LHCN-M2 (cell line): ENCODE measurements at regions not wholly inside any gene's neighbourhood (a gene's known extent, or its start where the extent isn't known, plus 50 kb on each side); places are given as distances from the start of the nearest gene placed in this dataset.
"Not testable (repeated sequence)": the region's sequence is repeated elsewhere in the genome, so short reads cannot be mapped to it uniquely, and the experiment has no call there.

Source experiments
- DNase-seq: peaks from one replicate; pipeline ENCODE4 v3.0.0-alpha.2; 2012; ENCODE audit warnings: low read depth

DNA sequence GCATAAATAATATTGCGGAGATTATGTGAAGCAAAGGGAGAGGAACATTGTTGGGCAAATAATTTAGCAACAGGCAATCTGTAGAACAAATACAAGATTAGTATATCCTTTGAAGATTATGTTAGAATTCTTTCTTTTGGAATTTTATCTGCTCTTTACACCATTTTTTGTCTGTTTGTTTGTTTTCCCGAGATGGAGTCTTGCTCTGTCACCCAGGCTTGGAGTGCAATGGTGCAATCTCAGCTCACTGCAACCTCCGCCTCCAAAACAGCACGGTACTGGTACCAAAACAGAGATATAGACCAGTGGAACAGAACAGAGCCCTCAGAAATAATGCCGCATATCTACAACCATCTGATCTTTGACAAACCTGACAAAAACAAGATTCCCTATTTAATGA lies 250.3 kb downstream of the FSIP2 start:
- not testable (repeated sequence) for DNase-seq

GRCh38 chr2:185990861-185991525 lies 252.4 kb downstream of the FSIP2 start:
- DNase-seq, result no peak

DNA sequence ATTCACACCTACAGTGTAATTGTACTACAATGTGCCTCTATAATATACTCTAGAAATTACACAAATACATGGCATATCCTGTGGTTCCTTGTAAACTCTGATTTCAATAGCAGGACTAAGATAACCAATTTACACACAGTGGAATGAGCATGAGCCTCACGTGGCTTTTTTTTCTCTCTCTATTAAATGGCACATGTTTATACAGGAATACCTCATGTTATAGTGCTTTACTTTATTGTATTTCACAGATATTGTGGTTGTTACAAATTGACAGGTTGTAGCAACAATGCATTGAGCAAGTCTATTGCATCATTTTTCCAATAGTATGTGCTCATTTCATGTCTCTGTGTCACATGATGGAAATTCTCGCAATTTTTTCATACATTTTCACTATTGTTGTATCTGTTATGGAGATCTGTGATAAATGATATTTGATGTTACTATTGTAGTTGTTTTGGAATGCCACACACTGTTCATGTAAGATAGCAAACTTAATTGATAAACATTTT lies 260.0 kb downstream of the FSIP2 start:
- no peak for DNase-seq

DNA sequence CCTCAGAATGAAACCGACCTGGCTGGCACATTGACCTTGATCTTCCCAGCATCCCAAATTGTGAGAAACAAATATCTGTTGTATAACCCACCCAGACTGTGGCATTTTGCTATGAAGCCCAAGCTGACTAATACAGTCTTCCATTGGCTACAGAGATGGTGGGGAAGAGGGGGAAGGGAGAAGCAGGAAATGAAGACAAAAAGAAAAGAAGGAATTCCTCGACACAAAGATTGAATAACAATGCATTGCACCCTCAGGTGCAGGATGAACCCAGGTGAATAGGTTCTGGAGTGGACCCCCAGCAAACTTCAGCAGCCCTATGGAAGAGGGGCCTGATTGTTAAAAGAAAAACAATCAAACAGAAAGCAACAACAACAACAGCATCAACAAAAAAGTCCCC lies 270.7 kb downstream of the FSIP2 start:
- no peak for DNase-seq

DNA sequence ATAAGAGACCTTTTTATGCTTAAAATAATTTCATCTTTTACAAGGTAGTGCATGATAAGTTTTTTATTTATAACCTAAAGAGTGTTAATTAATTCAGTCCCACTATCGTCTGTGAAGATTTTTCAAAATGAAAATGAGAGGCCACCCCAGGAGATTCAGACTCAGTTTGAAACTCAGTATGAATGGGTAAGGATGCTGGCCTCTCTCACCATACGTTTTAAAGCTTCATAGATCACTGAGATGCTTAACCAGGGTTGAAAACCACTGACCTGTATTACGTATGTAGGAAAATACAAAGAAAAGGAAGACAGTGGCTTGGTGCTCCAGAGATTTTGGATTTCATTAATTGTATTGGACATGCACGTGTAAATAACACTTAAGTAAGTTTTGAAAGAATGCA lies 278.7 kb downstream of the FSIP2 start:
- DNase-seq, result no peak

DNA sequence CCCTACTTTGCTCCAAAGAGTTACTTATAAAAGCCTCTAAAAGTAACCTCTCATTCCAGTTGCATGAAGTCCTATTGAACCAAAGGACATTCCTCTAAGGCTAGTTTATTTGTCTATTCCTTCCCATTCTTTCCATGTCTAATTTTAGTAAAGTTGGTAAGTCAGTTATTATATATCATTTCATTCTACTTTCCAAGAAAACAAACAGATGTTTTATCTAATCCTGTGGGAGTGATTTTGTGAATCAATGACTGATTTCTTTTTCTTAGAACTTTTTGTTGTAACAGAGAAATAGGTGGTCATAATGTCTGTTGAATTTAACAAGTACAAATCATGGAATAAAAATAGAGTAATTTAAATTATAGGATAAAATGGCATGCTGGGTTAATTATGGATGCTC lies 286.3 kb downstream of the FSIP2 start:
- DNase-seq, result no peak

DNA sequence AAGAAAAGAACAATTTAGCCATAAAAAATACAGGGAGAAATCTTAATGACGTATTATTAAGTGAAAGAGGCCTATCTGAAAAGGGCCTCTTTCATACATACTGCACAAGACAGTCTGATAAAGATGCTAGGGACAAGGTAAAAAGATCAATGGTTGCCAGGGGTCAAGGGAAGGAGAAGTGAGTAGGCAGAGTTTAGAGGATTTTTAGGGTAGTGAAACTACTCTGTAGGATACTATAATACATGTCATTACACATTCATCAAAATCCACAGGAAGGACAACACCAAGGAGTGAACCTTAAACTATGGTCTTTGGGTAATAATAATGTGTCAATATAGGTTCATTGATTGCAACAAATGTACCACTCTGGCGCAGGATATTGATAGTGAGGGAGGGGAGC lies 289.3 kb downstream of the FSIP2 start:
- no peak for DNase-seq

DNA sequence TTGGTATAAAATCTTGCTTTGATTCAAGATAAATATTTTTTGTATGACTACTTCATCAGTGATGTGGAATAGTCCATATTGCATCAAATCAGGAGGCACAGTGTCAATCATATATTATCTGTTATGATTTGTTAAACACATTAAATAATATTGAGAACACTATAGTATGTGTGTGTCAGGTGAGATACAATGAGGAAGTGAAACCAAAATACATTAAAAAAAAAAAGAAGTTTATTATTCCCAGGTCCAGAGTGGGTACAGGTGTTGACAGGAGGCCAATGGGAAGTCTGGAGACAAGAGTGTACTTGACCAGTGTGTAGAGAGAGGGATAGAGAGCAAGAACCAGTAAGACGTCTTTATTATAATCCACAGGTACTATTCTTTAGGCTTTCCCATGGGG lies 292.6 kb downstream of the FSIP2 start:
- DNase-seq, result no peak

- no peak for DNase-seq
These were observed 293.6 kb downstream of the FSIP2 start for GRCh38 chr2:186032102-186032738.

DNA sequence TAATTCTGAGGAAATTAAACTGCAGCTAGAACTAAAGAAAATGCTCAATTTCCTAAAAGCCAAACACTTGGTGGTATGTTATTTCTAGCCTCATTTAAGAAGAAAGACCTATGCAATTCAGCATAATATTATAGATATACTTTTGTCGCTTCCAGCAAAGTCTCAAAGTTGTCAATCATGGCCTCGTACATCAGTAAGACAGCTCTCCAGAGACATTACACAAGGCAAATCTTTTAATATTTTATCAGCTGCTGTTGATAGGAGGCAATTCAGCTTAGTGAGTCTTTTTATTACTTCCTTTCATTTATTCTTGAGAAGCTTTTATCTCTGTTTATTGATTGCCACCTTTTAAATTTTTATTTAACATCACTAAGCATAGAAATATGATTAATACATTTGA lies 294.3 kb downstream of the FSIP2 start:
- no peak for DNase-seq

GRCh38 chr2:186033541-186033940 lies 294.9 kb downstream of the FSIP2 start:
- no peak for DNase-seq

- no peak for DNase-seq
These were observed 298.4 kb downstream of the FSIP2 start for GRCh38 chr2:186036862-186037449.

DNA sequence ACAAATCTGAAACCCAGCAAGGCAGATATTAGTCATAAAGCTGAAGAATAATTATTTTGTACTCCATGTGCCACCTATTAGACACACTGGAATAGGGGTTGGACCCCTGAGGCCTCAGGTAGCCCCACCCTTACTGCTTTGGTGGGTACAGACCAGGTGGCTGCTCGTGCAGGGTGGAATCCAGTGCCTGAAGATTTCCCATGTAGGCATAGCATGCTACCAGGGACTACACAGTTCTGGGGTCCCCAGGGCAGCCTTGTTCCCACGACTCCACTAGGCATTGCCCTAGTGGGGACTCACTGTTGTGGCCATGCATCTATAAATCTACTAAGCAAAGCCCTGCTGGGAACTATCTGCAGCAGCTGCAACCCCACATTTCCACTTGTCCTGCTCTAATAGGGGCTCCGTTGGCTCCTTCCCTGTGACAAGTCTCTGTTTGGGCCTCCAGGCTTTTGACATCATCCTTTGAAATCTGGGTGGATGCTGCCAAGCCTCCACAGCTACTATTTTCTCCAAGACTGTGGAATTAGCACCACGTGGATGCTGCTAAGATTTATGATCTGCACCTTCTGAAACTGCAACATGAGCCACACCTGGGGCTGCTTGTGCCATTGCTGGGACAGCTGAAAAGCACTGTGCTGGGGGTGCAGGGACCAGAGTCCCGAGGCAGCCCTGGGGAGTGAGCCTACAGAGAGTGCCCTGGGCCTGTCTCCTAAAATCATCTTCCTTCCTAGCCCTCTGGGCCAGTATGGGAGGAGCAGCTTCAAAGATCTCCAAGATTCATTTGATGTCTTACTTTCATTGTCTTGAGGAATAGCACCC lies 303.8 kb downstream of the FSIP2 start:
- no peak for DNase-seq

DNA sequence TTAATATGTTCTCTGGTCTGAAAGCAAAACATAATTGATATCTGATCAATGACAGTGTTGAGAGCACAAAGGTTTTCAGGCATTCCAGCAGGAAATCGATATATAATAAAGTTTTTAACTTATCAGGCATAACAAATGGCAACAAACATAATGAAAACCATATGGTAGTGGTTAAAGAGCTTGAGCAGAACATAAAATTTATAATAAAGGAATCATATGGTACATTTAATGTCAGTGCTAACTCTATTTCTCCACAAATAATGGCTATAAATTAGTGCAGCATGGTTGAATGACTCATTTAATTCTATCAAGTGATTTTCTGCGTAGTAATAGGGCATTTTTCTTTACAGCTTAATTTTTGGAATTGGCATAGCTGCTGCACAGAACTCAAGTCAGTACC lies 306.2 kb downstream of the FSIP2 start:
- DNase-seq, result no peak

DNA sequence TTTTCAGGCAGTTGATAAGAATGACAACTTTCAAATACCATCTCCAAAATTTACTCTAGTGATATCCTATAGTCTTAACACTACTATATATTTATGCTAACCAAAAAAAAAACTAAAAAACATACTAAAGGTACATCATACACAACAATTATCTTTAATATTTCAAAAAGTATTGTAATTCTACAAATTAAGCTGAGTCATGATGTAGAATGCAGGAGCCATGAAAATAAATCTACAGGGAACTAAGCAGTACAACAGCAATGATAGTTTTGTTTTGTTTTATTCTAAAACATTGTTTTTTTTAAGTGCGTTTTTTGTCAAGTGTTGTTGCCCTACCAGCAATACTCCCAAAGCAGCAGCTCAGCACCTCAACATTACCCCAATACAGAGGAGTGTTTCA lies 314.3 kb downstream of the FSIP2 start:
- DNase-seq, result no peak

- peak; percentile 18 for DNase-seq
These were observed 320.0 kb downstream of the FSIP2 start for GRCh38 chr2:186058614-186059013.

DNA sequence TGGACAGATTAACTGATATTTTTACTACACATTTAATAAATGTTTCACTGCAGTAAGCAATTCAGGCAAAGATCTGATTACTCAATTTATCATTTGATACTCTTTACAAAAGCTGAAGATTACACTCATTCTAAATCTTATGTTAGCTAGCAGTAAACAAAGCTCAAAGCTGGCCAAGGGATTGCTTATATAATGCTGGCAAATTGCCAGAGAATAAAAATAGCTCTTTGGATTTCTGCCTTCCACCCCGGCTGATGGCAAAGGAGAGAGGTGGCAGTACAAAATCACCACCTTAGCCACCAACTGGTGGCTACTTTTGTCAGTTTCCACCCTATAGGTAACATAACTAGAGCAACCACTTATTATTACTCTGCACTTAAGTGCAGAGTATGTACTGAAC lies 320.5 kb downstream of the FSIP2 start:
- peak; percentile 36 for DNase-seq

DNA sequence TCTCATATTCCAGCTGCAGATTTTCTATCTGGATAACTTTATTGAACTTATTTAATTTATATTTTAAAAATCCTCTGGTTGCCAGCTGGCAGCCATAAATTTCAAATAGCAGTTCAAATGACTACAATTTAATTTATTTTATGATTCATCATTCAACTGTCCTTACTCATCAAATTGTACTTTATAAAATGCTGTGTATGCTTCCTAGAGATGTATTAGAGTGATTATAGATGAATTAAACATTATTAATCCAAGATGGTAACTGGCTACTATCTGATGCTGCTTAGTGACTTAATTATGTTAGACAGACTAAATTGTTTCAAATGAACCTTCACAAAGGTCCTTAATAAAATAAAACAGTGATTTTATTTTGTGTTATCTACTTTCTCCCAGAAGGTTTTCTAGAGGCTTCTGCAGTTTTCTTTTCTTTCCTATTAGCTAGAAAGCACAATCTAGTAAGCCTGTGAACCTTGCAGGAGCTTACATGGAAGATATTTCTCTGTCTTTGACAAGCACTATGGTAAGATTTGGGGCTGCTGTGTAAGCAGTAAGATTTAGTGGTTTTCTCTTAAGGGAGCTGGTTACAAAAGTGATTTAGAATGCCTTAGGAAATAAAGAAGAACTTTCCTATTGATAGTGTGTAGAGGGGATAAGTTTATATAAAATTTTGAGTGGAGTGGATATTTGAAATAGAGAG lies 322.3 kb downstream of the FSIP2 start:
- DNase-seq, result peak; percentile 54

GRCh38 chr2:186064507-186064906 lies 325.9 kb downstream of the FSIP2 start:
- no peak for DNase-seq

- peak; percentile 10 for DNase-seq
These were observed 326.9 kb downstream of the FSIP2 start for GRCh38 chr2:186065491-186065890.

DNA sequence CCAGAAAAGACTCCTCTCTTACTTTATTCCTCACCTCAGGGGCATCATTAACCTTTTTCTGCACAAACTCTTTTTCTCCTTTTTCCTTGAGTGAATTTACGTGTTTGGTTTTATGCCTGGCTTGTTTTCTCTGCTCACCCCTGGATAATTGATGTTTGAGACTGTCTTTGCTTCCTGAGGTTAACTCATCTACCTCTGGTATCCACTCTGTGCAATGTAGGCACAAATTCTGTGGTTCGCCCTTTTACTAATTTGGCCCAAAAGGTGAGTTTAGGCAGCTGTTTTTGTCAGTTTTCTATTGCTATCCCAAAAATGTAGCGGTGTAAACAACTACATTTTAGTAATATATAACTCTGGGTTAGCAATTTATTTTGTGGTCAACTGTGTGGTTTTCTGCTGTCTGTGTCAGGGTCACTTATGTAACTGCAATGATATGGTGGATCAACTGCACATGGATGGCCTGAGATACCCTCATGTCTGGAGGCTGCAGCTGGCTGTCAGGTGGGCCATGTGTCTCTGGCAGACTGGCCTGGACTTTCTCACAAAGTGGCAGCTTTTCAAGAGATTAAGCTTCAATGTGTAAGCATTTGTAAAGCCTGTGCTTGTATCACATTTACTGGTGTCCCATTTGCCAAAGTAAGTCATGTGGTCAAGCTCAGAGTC lies 329.7 kb downstream of the FSIP2 start:
- DNase-seq, result peak; percentile 76
